ENCODE measurements at regions not wholly inside any gene's neighbourhood (a gene's known extent, or its start where the extent isn't known, plus 50 kb on each side); places are given as distances from the start of the nearest gene placed in this dataset.

GRCh38 chr11:71078482-71078881 is 173.9 kb downstream of the SHANK2 start:
- peaks cover 0 to 12% (median 0%) of the 10 kb centered on the region in 8 donors for H3K9me3 Mint-ChIP-seq
- Histone ChIP-seq H3K4me1 (ENCODE audit: insufficient read depth, low read length) (no peaks in the 10 kb centered on the region), H3K36me3 (ENCODE audit: insufficient read depth, low read length) (no peaks in the 10 kb centered on the region), H3K9me3 (ENCODE audit: control insufficient read depth in 1 of 2, low read length in 2 of 2) (no peaks in the 10 kb centered on the region), H3K27me3 (ENCODE audit: insufficient read depth, low read length) (no peaks in the 10 kb centered on the region), H3K4me3 (ENCODE audit: low read length in 2 of 2) (no peak overlapping the region), H3K27ac (ENCODE audit: low read depth, low read length) (no peak overlapping the region)
- H3K27ac Mint-ChIP-seq = no peak overlapping the region
- no peaks in the 10 kb centered on the region for H3K36me3 Mint-ChIP-seq
- POLR2A ChIA-PET (ENCODE audit: partially characterized antibody) = no interaction called here
- H3K27me3 Mint-ChIP-seq = peaks cover 3 to 9% of the 10 kb centered on the region in 2 donors
- DNase-seq = no peak
- H3K4me1 Mint-ChIP-seq = no peaks in the 10 kb centered on the region
- H3K4me3 Mint-ChIP-seq = no peak overlapping the region
- CTCF ChIA-PET (ENCODE audit: partially characterized antibody) = no interaction called here
- intact Hi-C loops (cut with micrococcal nuclease) = no loop called here

DNA sequence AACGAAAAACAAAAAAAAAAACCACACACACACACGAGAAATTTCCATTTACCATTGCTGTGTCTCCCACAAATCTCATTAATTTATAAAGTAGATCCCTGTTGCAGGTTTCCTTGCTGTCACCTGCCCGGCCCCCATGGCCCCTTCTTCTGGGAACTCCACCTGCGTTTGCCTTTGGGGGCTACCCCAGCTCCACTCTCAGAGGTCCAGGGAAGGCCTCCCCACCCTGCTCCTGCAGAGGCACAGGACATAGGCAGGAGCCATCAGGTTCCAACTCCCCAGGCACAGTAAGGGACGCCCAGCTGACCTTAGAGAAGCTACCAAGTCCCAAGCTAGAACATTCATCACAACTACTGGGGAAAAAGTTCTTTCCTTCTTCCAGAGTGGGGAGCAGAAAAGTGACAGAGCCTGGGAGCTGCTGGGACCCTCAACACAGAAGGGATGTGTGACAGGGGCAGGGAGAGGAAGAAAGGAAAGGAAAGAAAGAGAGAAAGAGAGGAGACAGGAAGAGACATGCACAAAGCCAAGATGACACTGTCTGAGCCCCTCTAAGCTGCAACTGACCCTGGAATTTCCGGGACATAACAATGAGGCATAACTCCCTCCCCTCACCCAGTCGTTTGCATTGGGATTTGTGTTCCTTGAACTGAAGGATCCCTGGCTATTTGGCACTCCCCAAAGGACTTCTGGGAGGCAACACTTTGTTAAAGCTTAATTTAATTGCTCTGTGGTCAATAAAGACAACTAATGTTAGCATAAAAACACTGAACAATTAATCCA is 175.7 kb downstream of the SHANK2 start:
- H3K36me3 Mint-ChIP-seq = no peaks in the 10 kb centered on the region
- H3K27ac Mint-ChIP-seq = no peak overlapping the region
- POLR2A ChIA-PET (ENCODE audit: partially characterized antibody) = no interaction called here
- H3K4me3 ChIP-seq (ENCODE audit: low read length in 2 of 2) = no peak overlapping the region
- DNase-seq = no peak
- CTCF ChIA-PET (ENCODE audit: partially characterized antibody) = no interaction called here
- H3K27ac ChIP-seq (ENCODE audit: low read depth, low read length) = no peak overlapping the region
- H3K27me3 Mint-ChIP-seq = peaks cover 3 to 11% of the 10 kb centered on the region in 2 donors
- intact Hi-C loops (cut with micrococcal nuclease) = no loop called here
- H3K9me3 ChIP-seq (ENCODE audit: control insufficient read depth in 1 of 2, low read length in 2 of 2) = no peaks in the 10 kb centered on the region
- no peaks in the 10 kb centered on the region for H3K4me1 Mint-ChIP-seq
- no peaks in the 10 kb centered on the region for H3K27me3 ChIP-seq (ENCODE audit: insufficient read depth, low read length)
- H3K9me3 Mint-ChIP-seq = peaks cover 0 to 12% (median 0%) of the 10 kb centered on the region in 8 donors
- H3K4me3 Mint-ChIP-seq = no peak overlapping the region
- H3K4me1 ChIP-seq (ENCODE audit: insufficient read depth, low read length) = no peaks in the 10 kb centered on the region
- H3K36me3 ChIP-seq (ENCODE audit: insufficient read depth, low read length) = no peaks in the 10 kb centered on the region

DNA sequence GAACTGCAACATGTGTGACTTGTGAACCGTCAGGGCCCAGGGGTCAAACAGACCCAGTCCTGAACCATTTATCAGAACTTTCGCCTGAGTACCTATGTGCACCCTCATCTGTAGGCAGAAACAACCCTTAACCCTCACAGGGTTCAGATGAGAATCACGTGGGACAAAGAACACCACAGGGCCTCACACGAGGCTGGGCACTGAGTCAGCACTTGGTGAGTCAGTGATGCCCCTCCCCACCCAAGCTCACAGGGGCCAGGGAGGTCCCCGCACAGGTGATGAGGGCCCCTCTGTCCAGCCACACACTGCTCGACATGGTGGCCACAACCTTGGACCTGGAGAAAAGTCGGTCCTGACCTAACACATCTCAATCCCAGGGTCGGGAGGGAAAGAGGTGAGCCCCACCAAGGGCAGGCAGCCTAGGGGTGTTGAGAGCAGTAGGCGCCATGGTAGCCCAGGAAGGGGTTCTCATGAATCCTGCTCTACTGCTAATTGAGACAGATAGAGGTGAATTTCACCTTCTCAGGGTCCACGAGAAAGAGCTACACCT is 176.4 kb downstream of the SHANK2 start:
- Histone ChIP-seq H3K27me3 (ENCODE audit: insufficient read depth, low read length) (no peaks in the 10 kb centered on the region), H3K4me3 (ENCODE audit: low read length in 2 of 2) (no peak overlapping the region), H3K36me3 (ENCODE audit: insufficient read depth, low read length) (no peaks in the 10 kb centered on the region), H3K9me3 (ENCODE audit: control insufficient read depth in 1 of 2, low read length in 2 of 2) (no peaks in the 10 kb centered on the region), H3K27ac (ENCODE audit: low read depth, low read length) (no peak overlapping the region), H3K4me1 (ENCODE audit: insufficient read depth, low read length) (no peaks in the 10 kb centered on the region)
- Mint-ChIP-seq H3K9me3 (peaks cover 0 to 12% (median 0%) of the 10 kb centered on the region in 8 donors), H3K4me3 (no peak overlapping the region), H3K27ac (no peak overlapping the region), H3K4me1 (no peaks in the 10 kb centered on the region), H3K27me3 (peaks cover 3 to 11% of the 10 kb centered on the region in 2 donors), H3K36me3 (no peaks in the 10 kb centered on the region)
- intact Hi-C loops (cut with micrococcal nuclease) = no loop called here
- POLR2A ChIA-PET (ENCODE audit: partially characterized antibody) = no interaction called here
- CTCF ChIA-PET (ENCODE audit: partially characterized antibody) = no interaction called here
- DNase-seq = no peak

DNA sequence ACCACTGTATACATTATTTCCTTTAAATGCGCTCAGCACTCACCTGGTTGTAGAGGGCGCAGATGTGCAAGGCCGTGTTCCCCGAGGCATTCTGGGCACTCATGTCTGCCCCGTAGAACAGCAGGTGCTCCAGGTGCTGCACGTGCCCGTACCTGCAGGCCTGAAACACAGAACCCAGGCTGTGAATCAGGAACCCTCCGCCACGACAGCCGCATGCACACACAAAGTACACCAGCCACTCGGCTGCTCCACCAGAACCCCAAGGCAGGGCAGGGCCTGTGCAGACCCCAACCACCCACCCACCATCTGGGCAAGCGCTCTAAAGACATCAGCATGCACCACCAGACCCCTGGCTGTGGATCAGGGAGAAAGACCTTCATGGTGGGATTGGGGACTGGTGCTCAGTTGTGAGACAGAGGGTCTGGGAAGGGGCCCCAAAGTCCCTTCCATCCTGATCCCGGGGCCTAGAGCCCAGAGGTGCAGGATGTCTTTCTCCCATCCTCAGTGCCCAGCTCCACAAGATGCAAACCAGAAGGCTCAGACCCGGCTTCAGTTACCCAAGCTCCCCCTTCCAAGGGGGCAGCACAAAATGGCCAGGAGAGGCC is 177.2 kb downstream of the SHANK2 start:
- CTCF ChIA-PET (ENCODE audit: partially characterized antibody) = no interaction called here

GRCh38 chr11:71071736-71072509 is 180.5 kb downstream of the SHANK2 start:
- no peaks in the 10 kb centered on the region for H3K4me1 Mint-ChIP-seq
- H3K4me3 ChIP-seq (ENCODE audit: low read length in 2 of 2) = no peak overlapping the region
- H3K4me3 Mint-ChIP-seq = no peak overlapping the region
- H3K27ac Mint-ChIP-seq = no peak overlapping the region
- CTCF ChIA-PET (ENCODE audit: partially characterized antibody) = no interaction called here
- no peak for DNase-seq
- POLR2A ChIA-PET (ENCODE audit: partially characterized antibody) = no interaction called here
- H3K9me3 Mint-ChIP-seq = peaks cover 0 to 3% (median 0%) of the 10 kb centered on the region in 8 donors
- no peaks in the 10 kb centered on the region for H3K36me3 Mint-ChIP-seq
- peaks cover 0 to 4% of the 10 kb centered on the region in 2 donors for H3K9me3 ChIP-seq (ENCODE audit: control insufficient read depth in 1 of 2, low read length in 2 of 2)
- no peak overlapping the region for H3K27ac ChIP-seq (ENCODE audit: low read depth, low read length)
- intact Hi-C loops (cut with micrococcal nuclease) = no loop called here
- no peaks in the 10 kb centered on the region for H3K36me3 ChIP-seq (ENCODE audit: insufficient read depth, low read length)
- peaks cover 0 to 6% of the 10 kb centered on the region in 2 donors for H3K27me3 Mint-ChIP-seq
- H3K4me1 ChIP-seq (ENCODE audit: insufficient read depth, low read length) = no peaks in the 10 kb centered on the region
- no peaks in the 10 kb centered on the region for H3K27me3 ChIP-seq (ENCODE audit: insufficient read depth, low read length)

More for the DNA sequence above, 177.2 kb downstream of the SHANK2 start:
- no peak overlapping the region for H3K27ac Mint-ChIP-seq
- H3K36me3 Mint-ChIP-seq = no peaks in the 10 kb centered on the region
- Histone ChIP-seq H3K9me3 (ENCODE audit: control insufficient read depth in 1 of 2, low read length in 2 of 2) (no peaks in the 10 kb centered on the region), H3K27ac (ENCODE audit: low read depth, low read length) (no peak overlapping the region), H3K36me3 (ENCODE audit: insufficient read depth, low read length) (no peaks in the 10 kb centered on the region), H3K27me3 (ENCODE audit: insufficient read depth, low read length) (no peaks in the 10 kb centered on the region), H3K4me3 (ENCODE audit: low read length in 2 of 2) (no peak overlapping the region), H3K4me1 (ENCODE audit: insufficient read depth, low read length) (no peaks in the 10 kb centered on the region)
- DNase-seq = no peak
- POLR2A ChIA-PET (ENCODE audit: partially characterized antibody) = no interaction called here
- H3K4me1 Mint-ChIP-seq = no peaks in the 10 kb centered on the region
- intact Hi-C loops (cut with micrococcal nuclease) = no loop called here
- peaks cover 0 to 12% (median 0%) of the 10 kb centered on the region in 8 donors for H3K9me3 Mint-ChIP-seq
- H3K4me3 Mint-ChIP-seq = no peak overlapping the region
- H3K27me3 Mint-ChIP-seq = peaks cover 3 to 11% of the 10 kb centered on the region in 2 donors

GRCh38 chr11:71070490-71071453 is 181.6 kb downstream of the SHANK2 start:
- Histone ChIP-seq H3K4me1 (ENCODE audit: insufficient read depth, low read length) (no peaks in the 10 kb centered on the region), H3K27me3 (ENCODE audit: insufficient read depth, low read length) (no peaks in the 10 kb centered on the region), H3K36me3 (ENCODE audit: insufficient read depth, low read length) (no peaks in the 10 kb centered on the region), H3K27ac (ENCODE audit: low read depth, low read length) (no peak overlapping the region), H3K4me3 (ENCODE audit: low read length in 2 of 2) (no peak overlapping the region), H3K9me3 (ENCODE audit: control insufficient read depth in 1 of 2, low read length in 2 of 2) (peaks cover 0 to 4% of the 10 kb centered on the region in 2 donors)
- no peaks in the 10 kb centered on the region for H3K9me3 Mint-ChIP-seq
- H3K27ac Mint-ChIP-seq = no peak overlapping the region
- no peaks in the 10 kb centered on the region for H3K36me3 Mint-ChIP-seq
- H3K4me3 Mint-ChIP-seq = no peak overlapping the region
- DNase-seq = no peak
- no peaks in the 10 kb centered on the region for H3K4me1 Mint-ChIP-seq
- POLR2A ChIA-PET (ENCODE audit: partially characterized antibody) = no interaction called here
- CTCF ChIA-PET (ENCODE audit: partially characterized antibody) = no interaction called here
- intact Hi-C loops (cut with micrococcal nuclease) = no loop called here
- peaks cover 0 to 6% of the 10 kb centered on the region in 2 donors for H3K27me3 Mint-ChIP-seq

All from CD4-positive, alpha-beta memory T cell (primary cell).